Breast epithelium (tissue), 3 donors: ENCODE measurements at regions not wholly inside any gene's neighbourhood (a gene's known extent, or its start where the extent isn't known, plus 50 kb on each side); places are given as distances from the start of the nearest gene placed in this dataset.

ENCODE experiments used
- CTCF ChIP-seq, 3 donors: fragments of 450-650 bp; IDR thresholded peaks; one replicate each; pipeline ENCODE4 v1.5.1; 2016 to 2017; ENCODE audit warnings: antibody characterized with exemption in 3 of 3, mild to moderate bottlenecking in 3 of 3, moderate library complexity in 3 of 3
- POLR2A ChIP-seq: fragments of 450-650 bp; IDR thresholded peaks from one replicate; pipeline ENCODE4 v1.6.1; 2016; ENCODE audit warnings: antibody characterized with exemption, mild to moderate bottlenecking, moderate library complexity
- POLR2AphosphoS5 ChIP-seq, 3 donors: sonication (generic); formaldehyde crosslinking; IDR thresholded peaks; one replicate each; pipeline ENCODE4 v1.6.1; 2017; ENCODE audit warnings: antibody characterized with exemption in 3 of 3

- TF ChIP-seq CTCF (IDR thresholded peaks at IDR 0.05) (no peak), POLR2A (no peak), POLR2AphosphoS5 (IDR thresholded peaks at IDR 0.05) (no peak)
Measured at GRCh38 chr2:204133476-204133875, 196.9 kb downstream of the ICOS start.
